MM.1S (cell line): ENCODE measurements at regions not wholly inside any gene's neighbourhood (a gene's known extent, or its start where the extent isn't known, plus 50 kb on each side); places are given as distances from the start of the nearest gene placed in this dataset.

Experiments
- DNase-seq: peaks from one replicate; pipeline ENCODE4 v3.0.0-alpha.2; 2015
- H2AFZ ChIP-seq: fragments of 300-600 bp; sonication (generic); 2 replicates; pipeline ENCODE4 v1.6.0; 2016; ENCODE audit warnings: antibody characterized with exemption, low read length
- H3F3A ChIP-seq: fragments of 300-600 bp; sonication (generic); 2 replicates; pipeline ENCODE4 v1.6.1; 2016; ENCODE audit warnings: mild to moderate bottlenecking, antibody characterized with exemption, low read length, moderate library complexity, mixed read lengths; ENCODE audit not compliant: insufficient read depth
- H3K27ac ChIP-seq: fragments of 300-600 bp; sonication (generic); 2 replicates; pipeline ENCODE4 v1.5.1; 2016; ENCODE audit warnings: mild to moderate bottlenecking, low read length
- H3K27me3 ChIP-seq: fragments of 300-600 bp; sonication (generic); replicated peaks from 2 replicates; pipeline ENCODE4 v1.6.0; 2016; ENCODE audit warnings: low read length; ENCODE audit not compliant: insufficient read depth
- H3K36me3 ChIP-seq: fragments of 300-600 bp; sonication (generic); replicated peaks from 2 replicates; pipeline ENCODE4 v1.6.1; 2016; ENCODE audit warnings: mild to moderate bottlenecking, low read length, mixed read lengths; ENCODE audit not compliant: insufficient read depth
- H3K4me1 ChIP-seq: fragments of 300-600 bp; sonication (generic); 2 replicates; pipeline ENCODE4 v1.6.1; 2016; ENCODE audit warnings: low read length, mixed read lengths
- H3K4me2 ChIP-seq: fragments of 300-600 bp; sonication (generic); 2 replicates; pipeline ENCODE4 v1.6.0; 2016; ENCODE audit warnings: low read depth, low read length
- H3K4me3 ChIP-seq: fragments of 300-600 bp; sonication (generic); 2 replicates; pipeline ENCODE4 v1.5.1; 2016; ENCODE audit warnings: low read length, mixed read lengths
- H3K79me2 ChIP-seq: fragments of 300-600 bp; sonication (generic); 2 replicates; pipeline ENCODE4 v1.6.1; 2016; ENCODE audit warnings: mixed run types, low read length, mixed read lengths
- H3K9ac ChIP-seq: fragments of 300-600 bp; sonication (generic); 2 replicates; pipeline ENCODE4 v1.6.1; 2016; ENCODE audit warnings: low read length, mixed read lengths
- H3K9me2 ChIP-seq: fragments of 300-600 bp; sonication (generic); replicated peaks from 2 replicates; pipeline ENCODE4 v1.6.1; 2016; ENCODE audit warnings: mild to moderate bottlenecking, low read length, mixed read lengths; ENCODE audit not compliant: insufficient read depth
- H3K9me3 ChIP-seq: fragments of 300-600 bp; sonication (generic); replicated peaks from 2 replicates; pipeline ENCODE4 v1.6.1; 2016; ENCODE audit warnings: mild to moderate bottlenecking, low read length, mixed read lengths; ENCODE audit not compliant: insufficient read depth
- H4K20me1 ChIP-seq: fragments of 300-600 bp; sonication (generic); 2 replicates; pipeline ENCODE4 v1.6.1; 2016; ENCODE audit warnings: mild to moderate bottlenecking, low read length, moderate library complexity, mixed read lengths; ENCODE audit not compliant: insufficient read depth
- CTCF ChIP-seq: fragments of 300-600 bp; sonication (generic); IDR thresholded peaks from 2 replicates; pipeline ENCODE4 v1.5.1; 2016; ENCODE audit warnings: antibody characterized with exemption, low read length, mixed read lengths
- EZH2 ChIP-seq: fragments of 300-600 bp; sonication (generic); optimal IDR thresholded peaks from 2 replicates; pipeline ENCODE3; 2017; ENCODE audit warnings: low read depth, mild to moderate bottlenecking, antibody characterized with exemption, low read length, mixed read lengths
- EZH2phosphoT487 ChIP-seq: fragments of 300-600 bp; sonication (generic); IDR thresholded peaks from 2 replicates; pipeline ENCODE4 v1.6.1; 2018; ENCODE audit warnings: antibody characterized with exemption, low read length

GRCh38 chr14:22465201-22465840, 123.7 kb downstream of the DAD1 start:
- H3K4me3 ChIP-seq = no peak overlapping the region
- H4K20me1 ChIP-seq = no peaks in the 10 kb centered on the region
- H2AFZ ChIP-seq = no peak overlapping the region
- peaks cover 17% of the 10 kb centered on the region; the same call in 1 of the 2 replicates for H3K27me3 ChIP-seq
- no peak overlapping the region for H3K9ac ChIP-seq
- H3K4me2 ChIP-seq = peak overlapping the region; percentile 38; the same call in 1 of the 2 replicates
- H3K4me1 ChIP-seq = peaks cover 17% of the 10 kb centered on the region
- H3K27ac ChIP-seq = no peak overlapping the region; the same call in 1 of the 2 replicates
- H3F3A ChIP-seq = no peaks in the 10 kb centered on the region
- H3K9me3 ChIP-seq = no peaks in the 10 kb centered on the region
- no peaks in the 10 kb centered on the region for H3K79me2 ChIP-seq
- no peak for TF ChIP-seq EZH2phosphoT487
- TF ChIP-seq EZH2 = no peak
- TF ChIP-seq CTCF = no peak
- DNase-seq = no peak
- H3K9me2 ChIP-seq = no peaks in the 10 kb centered on the region
- H3K36me3 ChIP-seq = no peaks in the 10 kb centered on the region

GRCh38 chr14:22464422-22465142, 124.4 kb downstream of the DAD1 start:
- no peaks in the 10 kb centered on the region for H3K9me3 ChIP-seq
- H3K9ac ChIP-seq = no peak overlapping the region
- H3K4me3 ChIP-seq = no peak overlapping the region
- no peaks in the 10 kb centered on the region for H4K20me1 ChIP-seq
- H3K9me2 ChIP-seq = no peaks in the 10 kb centered on the region
- H3K4me1 ChIP-seq = peaks cover 17% of the 10 kb centered on the region
- H3K79me2 ChIP-seq = no peaks in the 10 kb centered on the region
- H2AFZ ChIP-seq = no peak overlapping the region
- no peak overlapping the region; the same call in 1 of the 2 replicates for H3K27ac ChIP-seq
- peak; percentile 37 for DNase-seq
- H3F3A ChIP-seq = no peaks in the 10 kb centered on the region
- peaks cover 17% of the 10 kb centered on the region; the same call in 1 of the 2 replicates for H3K27me3 ChIP-seq
- TF ChIP-seq EZH2 (no peak), EZH2phosphoT487 (no peak), CTCF (no peak)
- H3K4me2 ChIP-seq = peak overlapping the region; percentile 38; the same call in 1 of the 2 replicates
- H3K36me3 ChIP-seq = no peaks in the 10 kb centered on the region

- Histone ChIP-seq H3K9ac (no peak overlapping the region), H2AFZ (no peak overlapping the region), H3K36me3 (no peaks in the 10 kb centered on the region), H3F3A (no peaks in the 10 kb centered on the region), H3K27ac (no peak overlapping the region), H3K4me1 (peaks cover 17% of the 10 kb centered on the region), H3K9me3 (no peaks in the 10 kb centered on the region), H3K4me2 (no peak overlapping the region), H4K20me1 (no peaks in the 10 kb centered on the region), H3K9me2 (no peaks in the 10 kb centered on the region), H3K27me3 (peaks cover 17% of the 10 kb centered on the region; the same call in 1 of the 2 replicates), H3K79me2 (no peaks in the 10 kb centered on the region), H3K4me3 (no peak overlapping the region)
- TF ChIP-seq EZH2 (no peak), EZH2phosphoT487 (no peak), CTCF (no peak)
- DNase-seq = no peak
Observed at GRCh38 chr14:22463763-22464173, 125.3 kb downstream of the DAD1 start.
